Daoy (cell line): ENCODE measurements at regions not wholly inside any gene's neighbourhood (a gene's known extent, or its start where the extent isn't known, plus 50 kb on each side); places are given as distances from the start of the nearest gene placed in this dataset.

Experiments
- DNase-seq: peaks from one replicate; pipeline ENCODE4 v3.0.0-alpha.2; 2015; ENCODE audit warnings: low read depth

DNA sequence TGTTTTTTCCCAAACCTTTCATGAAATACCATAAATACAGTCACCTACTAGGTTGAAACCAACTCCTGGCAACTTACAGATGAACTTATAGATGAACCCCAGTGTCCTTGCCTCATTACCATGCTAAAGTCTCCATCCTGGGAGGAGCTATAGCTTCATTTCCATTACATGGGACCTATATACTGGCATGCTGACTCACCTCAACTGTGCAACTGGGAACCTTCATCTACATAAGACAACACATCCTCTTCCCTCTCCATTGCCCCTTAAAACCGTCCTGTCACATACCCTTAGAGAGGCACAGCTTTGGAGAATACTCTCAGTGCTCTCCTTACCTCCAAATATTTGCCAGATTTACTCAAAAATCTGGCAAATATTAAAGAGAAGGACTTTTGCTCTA, 638.3 kb downstream of the HTR1A start:
- DNase-seq = no peak

DNA sequence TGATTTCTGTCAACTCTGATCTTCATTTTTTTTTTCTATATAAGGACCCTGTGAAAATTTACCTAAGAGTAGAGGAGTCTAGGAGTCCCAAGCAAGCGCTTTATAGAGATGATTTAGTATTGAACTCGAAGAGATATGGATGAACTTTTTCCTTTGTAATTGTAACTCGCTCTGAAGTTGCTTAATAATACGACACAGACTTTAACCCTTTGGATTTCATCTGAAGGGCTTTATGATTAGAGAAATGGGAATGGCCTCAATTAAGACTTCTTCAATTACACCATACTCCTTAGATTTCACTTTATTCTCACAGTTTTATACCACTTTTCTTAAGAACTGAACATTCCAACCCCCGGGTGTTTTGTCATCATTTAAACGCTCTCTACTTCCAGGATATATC, 647.7 kb downstream of the HTR1A start:
- no peak for DNase-seq

DNA sequence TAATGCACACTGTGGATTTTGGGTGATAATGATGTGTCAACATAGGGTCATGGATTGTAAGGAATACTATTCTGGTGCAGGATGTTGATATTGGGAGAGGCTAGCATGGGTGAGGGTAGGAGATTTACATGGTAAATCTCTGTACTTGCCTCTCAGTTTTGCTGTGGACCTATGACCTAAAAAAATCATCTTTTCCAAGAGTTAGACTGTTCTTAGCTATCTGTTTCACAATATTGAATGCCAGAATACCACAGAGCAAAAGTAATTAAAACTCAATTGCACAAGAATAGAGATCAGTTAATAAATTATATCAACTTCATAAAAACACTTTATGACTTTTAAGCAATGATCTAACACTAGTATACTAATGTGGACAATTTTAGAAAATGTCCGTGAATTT, 651.6 kb downstream of the HTR1A start:
- DNase-seq = no peak

DNA sequence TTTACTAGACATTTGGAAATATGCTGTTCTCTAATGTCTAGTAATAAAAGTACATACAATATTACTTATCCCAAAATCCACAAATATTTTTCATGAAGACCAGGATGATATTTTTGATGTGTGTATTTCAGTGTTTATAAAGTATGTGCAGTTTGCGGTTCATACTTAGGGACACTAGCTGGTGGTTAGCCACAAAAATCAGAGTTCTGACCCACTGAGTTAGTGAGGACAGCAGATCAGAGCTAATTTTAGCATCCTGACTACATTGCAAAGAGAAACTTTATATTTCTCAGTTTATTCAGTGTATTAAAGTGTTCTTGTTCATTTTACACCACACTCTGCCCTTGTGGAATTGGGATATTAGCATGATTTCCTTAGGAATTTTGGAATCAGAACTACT, 655.3 kb downstream of the HTR1A start:
- no peak for DNase-seq

DNA sequence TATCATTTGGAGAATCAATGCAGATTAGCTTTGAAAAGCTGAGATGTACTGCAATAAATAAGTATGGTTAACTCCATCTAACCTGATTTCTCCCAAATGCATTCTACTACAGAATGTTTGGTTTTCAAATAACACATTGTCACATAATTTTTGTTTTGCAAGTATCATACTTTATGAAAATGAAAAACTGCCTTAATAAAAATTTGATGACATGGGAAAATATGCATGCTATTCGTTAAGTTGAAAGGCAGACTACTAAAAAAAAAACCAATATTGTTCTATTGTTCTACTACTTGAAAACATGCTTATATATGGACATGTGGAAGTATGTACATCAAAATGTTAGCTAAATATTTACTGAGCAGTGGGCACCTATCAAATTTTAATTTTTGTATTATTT, 668.9 kb downstream of the HTR1A start:
- no peak for DNase-seq

DNA sequence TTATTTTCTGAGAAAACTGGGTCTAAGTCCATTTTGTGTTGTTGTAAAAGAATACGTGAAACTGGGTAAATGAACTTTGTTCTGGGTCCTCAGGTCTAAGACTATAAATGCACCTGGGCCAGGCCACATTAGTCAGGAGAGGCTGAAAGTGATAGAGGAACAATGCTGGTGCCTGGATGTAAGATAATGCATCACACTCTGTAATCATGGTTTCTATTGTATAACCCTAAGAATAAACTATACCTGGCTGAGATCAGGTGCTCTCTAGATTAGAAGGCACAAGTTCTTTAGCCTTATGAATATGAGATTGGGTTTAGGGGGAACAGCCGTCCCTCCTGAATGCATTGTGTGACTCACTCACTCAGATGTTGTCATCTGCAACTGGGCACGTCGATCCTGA, 675.5 kb downstream of the HTR1A start:
- no peak for DNase-seq

DNA sequence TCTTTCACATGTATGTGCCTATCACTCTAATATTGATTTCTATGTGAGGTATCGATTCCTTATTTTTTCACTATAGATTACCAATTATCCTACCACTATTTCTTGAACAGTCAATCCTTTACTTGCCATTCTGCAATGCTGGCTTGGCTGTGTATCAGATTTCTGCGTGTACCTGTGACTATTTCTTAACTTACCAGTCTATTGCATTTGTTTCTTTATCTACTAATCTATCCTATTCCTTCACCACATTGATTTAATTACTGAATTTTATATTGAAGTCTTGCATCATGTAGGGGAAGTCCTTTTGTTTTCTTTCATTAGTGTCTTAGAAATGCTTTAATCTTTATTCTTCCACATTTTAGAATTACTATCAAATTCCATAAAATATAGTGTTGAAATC, 684.8 kb downstream of the LRRC70 start:
- no peak for DNase-seq

DNA sequence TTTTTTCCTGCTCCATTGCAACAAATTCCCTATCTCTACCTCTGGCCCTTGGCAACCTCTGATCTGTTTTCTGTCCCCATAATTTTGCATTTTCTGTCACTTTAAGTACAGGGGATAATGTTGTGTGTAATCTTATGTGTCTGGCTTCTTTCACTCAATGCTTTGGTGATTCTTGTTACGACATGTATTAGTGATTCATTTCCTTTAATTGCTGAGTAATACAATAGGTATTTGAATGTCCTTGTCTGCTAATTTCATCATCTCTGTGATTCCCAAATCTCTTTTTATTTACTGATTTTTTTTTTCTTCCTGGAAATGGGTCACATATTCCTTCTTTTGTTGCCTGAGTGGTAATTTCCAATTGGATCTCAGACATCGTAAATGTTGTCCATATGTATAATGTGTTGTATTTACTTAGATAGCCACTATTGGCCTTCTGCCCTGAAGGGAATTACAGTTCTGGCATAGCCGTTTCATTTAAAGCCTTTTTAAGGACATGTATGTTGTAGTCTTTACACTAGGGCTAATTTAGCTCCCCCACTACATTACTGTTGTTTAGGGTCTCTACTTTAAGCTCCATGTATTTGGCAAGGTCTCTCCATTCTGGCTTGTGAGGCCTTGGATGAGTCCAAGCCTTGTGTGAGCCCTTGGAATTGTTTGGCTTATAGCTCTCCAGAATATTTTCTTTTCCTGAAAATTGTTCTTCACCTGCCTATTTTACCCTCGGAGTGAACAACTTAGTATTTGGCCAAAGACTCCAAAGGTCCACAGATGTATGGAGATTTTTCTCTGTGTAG, 683.8 kb downstream of the LRRC70 start:
- DNase-seq = no peak

DNA sequence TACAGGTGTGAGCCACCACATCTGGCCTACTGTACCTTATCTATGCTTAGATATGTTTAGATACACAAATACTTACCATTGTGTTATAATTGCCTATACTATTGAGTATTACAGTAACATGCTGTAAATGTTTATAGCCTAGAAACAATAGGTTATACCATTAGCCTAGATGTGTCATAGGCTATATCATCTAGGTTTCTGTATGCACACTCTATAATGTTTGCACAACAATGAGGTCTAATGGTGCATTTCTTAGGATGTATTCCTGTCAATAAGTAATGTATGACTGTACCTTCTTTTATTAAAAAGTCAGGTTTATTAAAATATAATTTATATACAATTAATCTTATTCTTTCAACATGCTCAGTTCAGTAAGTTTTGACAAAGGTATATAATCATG, 683.1 kb downstream of the LRRC70 start:
- no peak for DNase-seq

DNA sequence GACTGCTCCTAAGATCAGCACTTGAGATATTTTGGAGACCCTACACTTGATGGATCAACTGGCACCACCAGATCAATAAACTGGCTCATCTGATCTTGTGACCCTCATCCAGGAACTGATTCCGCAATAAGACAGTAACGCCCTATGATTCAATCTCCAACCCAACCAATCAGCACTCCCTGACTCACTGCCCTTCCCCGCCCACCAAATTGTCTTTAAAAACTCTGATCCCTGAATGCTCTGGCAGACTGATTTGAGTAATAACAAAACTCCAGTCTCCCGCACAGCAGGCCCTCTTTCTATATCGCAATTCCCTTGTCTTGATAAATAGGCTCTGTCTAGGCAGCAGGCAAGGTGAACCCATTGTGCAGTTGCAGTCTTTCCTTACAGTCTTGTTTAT, 677.0 kb downstream of the LRRC70 start:
- no peak for DNase-seq

DNA sequence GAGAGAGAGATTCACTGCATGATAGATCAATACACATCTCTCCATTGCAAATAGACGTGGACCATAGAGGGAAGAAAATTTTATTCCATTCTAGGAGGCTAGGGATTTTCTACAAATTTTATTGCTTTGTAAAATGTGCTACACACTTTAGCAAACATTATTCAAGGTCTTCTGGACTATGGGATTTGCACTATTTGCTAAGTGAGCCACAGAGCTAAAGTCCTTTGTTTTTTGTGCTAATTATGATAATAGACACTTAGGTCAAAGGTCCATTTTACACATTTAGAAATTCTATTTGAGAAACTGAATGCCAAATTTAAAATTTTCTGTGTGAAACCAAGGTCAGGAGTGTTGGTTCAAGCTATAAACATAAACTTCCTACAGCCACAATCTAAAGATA, 672.3 kb downstream of the LRRC70 start:
- DNase-seq = no peak

DNA sequence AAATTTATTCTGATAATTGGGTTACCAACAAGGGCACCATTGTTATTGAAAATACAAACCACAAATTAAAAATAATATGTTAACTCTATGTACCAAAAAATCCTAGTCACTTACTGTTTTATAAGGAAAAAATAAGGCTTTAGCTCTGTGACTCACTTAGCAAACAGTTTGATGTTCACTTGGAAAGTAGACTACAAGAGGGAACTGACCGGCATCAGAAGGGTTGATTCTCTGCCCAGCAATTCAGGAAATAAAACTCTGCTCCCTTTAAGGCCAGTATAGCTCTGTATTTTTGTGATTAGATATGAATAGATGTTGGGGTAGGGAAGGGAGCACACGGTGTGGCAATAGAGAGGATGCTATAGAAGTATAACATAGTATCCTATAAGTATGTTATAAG, 671.3 kb downstream of the LRRC70 start:
- no peak for DNase-seq

DNA sequence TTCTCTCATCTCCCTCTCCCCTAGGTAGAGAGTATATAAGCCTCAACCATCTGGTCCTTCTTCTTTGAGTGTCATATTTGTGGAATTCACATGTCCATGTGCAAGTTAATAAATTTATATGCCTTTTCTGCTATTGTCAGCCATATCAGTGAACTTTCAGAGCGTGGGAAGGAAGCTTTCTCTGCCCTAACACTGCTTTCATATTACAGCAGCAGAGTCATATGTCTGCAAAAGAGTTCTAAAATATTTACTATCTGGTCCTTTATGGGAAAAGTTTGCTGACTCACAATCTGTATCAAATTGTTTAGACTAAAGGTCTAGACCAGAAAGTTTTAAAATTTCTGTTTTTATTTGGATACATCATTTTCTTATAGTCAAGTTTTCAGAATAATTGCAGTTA, 669.0 kb downstream of the LRRC70 start:
- no peak for DNase-seq

DNA sequence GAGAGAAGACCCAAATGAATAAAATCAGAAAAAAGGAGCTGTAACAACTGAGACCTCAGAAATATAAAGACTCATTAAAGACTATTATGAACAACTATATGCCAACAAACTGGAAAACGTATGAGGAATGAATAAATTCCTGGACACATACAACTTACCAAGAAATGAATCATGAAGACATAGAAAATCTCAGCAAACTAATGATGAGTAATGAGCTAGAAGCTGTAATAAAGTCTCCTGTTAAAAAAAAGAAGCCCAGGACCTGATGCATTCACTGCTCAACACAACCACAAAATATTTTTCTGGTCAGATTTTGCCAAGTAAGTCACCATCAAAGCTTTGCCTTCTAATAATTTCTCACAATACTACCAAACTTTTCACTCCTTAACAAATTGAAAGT, 666.7 kb downstream of the LRRC70 start:
- no peak for DNase-seq

DNA sequence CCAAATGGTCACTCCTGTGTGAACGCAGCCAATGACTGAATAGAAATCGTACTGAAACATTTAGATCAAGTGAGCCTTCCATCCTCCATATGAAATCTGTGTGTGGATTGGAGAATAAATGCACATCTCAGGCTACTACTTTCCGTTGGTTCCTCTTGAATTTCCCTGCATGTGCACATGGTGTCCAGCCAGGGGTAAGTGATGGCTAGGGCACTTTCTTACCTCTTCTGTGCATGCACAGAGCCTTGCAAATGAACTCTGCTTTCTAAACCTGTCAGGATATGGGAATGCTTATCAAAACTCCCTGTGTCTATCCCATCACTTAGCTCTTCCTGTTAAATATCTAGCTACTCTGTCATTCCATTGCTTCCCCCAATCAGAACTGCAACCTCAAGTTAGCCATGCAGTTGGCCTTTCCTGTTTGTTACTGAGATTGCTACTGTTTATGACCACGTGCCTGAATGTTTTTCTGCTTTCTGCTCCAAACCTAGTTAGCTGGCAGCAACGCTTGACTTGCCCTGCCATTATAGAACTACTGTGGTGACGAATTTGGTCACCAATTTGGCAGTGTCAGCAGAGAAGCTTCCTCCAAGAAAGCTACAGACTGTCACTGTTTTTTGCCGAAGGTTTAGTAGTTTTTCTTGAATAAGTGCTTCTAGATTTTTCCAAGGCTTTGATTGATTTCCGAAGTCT, 661.6 kb downstream of the LRRC70 start:
- DNase-seq = no peak

DNA sequence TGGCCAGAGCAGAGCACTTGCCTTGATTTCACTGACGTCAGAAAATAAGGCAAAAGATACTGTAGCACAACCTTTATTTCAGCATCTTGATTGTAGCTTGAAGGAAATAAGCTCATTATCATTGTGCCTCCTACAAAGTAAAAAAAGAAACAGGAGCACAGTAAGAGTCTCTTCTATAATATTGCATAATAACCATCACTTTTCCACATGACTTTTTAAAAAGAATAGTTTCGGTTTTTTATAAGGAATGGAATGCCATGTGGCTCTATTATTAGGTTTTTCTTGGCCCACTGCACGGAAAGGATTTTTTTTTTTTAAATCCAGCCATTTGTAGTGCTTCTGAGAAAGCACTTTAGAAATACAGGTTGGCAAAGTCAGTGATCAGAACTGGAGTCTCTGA, 655.3 kb downstream of the LRRC70 start:
- DNase-seq = no peak

DNA sequence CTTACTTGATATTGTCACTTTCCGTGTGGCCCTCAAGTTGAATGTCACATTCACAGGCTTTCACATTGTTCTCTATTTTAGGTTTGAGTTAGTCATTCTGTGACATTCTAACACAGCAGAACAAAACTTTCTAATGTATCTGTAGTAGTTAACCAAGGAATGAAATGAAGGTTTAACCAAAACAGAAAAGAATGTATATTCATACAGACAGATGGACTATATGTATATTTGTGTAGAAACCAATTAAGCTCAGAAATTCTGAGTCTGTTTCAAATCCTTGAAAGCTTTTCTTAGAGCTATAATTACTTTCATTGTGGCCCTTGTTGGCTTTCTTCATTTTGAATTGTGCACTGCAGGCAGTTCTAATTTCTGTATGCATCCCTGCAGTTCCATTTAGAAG, 654.7 kb downstream of the LRRC70 start:
- DNase-seq = no peak

DNA sequence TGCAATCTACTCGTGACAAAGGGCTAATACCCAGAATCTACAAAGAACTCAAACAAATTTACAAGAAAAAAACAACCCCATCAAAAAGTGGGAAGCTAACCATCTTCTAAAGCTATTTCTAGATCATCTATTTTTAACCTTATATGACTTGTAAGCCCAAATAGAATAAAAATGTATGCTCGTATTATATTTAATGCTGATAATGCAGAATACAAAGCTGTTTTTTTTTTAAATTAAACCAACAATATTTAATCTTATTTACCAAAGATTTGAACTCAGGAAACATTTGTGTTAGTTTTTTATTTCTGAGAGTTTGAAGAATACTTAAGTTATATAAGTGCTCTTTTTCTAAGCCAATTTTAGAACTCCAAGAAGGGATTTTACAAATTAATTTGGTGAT, 652.1 kb downstream of the LRRC70 start:
- DNase-seq = no peak

DNA sequence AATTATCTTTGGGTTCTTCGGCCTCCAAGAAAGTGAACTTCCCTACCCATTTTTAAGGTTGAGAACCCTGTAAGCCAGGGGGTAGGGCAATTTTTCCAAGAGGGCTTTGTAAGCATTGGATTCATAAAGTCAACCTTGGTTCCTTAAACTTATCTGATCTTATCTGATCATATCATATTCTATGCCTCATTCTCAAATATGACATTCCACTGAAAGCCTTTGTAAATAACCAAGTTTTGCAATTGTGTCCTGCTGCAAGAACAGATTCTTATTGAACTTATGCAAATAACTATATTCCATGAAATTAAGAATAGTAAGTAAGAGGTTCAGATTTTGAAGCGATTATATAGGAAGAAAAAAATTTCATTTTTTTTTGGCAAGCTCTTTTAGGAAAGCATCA, 649.5 kb downstream of the LRRC70 start:
- no peak for DNase-seq

DNA sequence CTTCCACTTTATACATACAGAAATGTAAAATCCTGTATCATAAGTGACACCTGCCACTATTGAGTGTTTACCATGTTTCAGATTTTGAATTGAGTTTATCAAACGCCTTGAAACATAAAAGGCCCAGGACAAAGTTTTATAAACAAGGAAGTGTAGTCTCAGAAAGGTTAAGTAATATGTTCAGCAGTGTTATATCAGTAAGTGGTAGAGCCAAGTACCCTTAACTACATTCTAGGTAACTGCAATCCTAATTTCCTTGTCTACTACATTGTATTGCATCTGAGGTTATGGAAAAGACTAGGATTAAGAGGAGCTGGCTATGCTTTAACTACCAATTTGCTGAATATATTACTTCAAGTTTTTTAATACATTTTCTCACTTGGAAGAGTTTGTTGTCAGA, 641.6 kb downstream of the LRRC70 start:
- no peak for DNase-seq

DNA sequence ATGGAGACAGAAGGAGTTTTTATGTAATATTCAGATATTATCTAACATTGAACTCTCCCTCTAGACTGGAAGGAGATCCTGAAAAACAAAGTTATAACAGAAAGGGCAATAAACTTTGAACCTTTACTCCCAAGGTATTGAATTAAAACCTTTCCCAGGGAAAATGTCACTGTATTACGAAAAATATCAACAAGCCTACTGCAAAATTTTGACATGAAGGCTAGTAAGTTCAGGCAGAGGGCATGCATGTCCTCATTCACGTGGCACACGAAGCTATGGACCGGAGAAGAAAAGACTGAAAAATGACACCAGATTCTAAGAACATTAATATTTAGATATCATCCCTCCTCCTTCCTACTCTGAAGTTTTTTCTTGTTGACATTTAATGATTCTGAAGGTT, 638.8 kb downstream of the LRRC70 start:
- no peak for DNase-seq

DNA sequence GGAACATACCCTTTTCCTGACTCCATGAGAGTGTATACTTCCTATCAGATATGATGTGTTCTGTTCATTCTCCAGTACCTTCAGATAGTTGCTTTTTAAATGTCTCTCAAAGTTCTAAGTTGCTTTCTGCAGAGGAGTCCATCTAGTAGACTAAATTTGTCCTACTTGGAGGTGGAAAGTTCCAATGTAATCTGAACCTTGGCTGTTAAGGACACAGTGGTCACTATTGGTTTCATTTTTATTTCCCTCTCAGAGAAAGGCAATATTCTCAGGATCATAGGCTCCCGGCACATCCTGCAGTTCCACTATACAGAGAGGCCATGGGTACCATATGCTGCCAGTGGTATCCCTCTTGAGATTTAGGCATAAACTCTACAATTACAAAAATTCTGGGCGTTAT, 634.6 kb downstream of the LRRC70 start:
- DNase-seq = no peak

DNA sequence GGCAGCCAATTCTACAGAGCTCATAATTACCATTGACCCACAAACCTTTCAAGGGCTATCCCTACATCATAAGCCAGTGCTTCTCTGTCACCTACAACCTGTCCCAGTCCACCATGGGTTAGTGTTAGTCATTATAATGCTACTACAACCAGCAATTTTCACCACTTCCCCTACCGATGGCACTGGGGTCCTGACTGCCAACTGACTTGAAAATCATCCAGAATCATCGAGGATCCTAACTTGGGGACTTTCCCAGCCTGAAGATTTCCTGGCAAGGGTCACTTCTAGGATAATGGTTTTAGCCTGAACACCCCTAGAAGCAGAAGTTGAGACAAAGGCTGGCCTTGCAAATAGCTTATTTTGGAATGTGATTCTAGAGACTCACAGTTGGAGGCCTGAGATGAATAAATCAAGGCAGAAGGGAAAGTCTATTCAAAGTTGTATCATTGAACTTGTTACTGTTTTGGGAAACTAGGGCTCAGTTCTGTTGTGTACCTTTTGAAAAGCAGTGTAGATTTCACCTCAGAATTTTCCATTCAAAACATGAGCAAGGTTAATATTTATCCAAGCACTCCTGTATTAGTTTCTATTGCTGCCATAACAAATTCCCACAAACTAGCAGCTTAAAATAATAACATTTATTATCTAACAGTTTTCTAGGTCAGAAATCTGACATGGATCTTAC, 633.0 kb downstream of the LRRC70 start:
- DNase-seq = no peak
